Esophagus squamous epithelium (tissue), 5 donors: ENCODE measurements at regions not wholly inside any gene's neighbourhood (a gene's known extent, or its start where the extent isn't known, plus 50 kb on each side); places are given as distances from the start of the nearest gene placed in this dataset.
A peak's percentile ranks its signal among the peaks of the same experiment; 100 is the strongest.

ENCODE experiments used
- DNase-seq: peaks from one replicate; lab custom pipeline; 2025; lab: John Stamatoyannopoulos, UW
- H3K27ac ChIP-seq, 4 donors: fragments of 200-600 bp; sonication (generic); one replicate each; pipeline ENCODE4 v1.5.1; 2016 to 2019; ENCODE audit warnings: mild to moderate bottlenecking in 1 of 4
- H3K27me3 ChIP-seq, 4 donors: fragments of 200-600 bp; sonication (generic); 1 replicate in 3 of 4; 2 replicates in 1 of 4; pipeline versions ENCODE4 v1.5.1 to v1.6.0; 2017 to 2021; ENCODE audit warnings: antibody characterized with exemption in 1 of 4
- H3K36me3 ChIP-seq, 3 donors: fragments of 200-600 bp; sonication (generic); one replicate each; pipeline ENCODE4 v1.5.1; 2016 to 2019
- H3K4me1 ChIP-seq, 3 donors: fragments of 200-600 bp; sonication (generic); one replicate each; pipeline ENCODE4 v1.5.1; 2017 to 2019
- H3K4me3 ChIP-seq, 4 donors: fragments of 200-600 bp; sonication (generic); 1 replicate in 3 of 4; 2 replicates in 1 of 4; pipeline ENCODE4 v1.5.1; 2016 to 2019; ENCODE audit warnings: mild to moderate bottlenecking in 2 of 4, moderate library complexity in 1 of 4
- H3K9me3 ChIP-seq, 3 donors: fragments of 200-600 bp; sonication (generic); one replicate each; pipeline ENCODE4 v1.5.1; 2016 to 2019
- CTCF ChIP-seq, 6 experiments: fragments of 450-650 bp in 4 of 6; fragments of 200-600 bp in 2 of 6; sonication (generic) in 2 of 6; IDR thresholded peaks; one replicate each; pipeline ENCODE4 v1.5.1; 2016 to 2019; ENCODE audit warnings: antibody characterized with exemption in 6 of 6, mild to moderate bottlenecking in 4 of 6, moderate library complexity in 4 of 6
- POLR2A ChIP-seq, 4 donors: fragments of 450-650 bp; IDR thresholded peaks; one replicate each; pipeline ENCODE4 v1.6.1; 2017; ENCODE audit warnings: antibody characterized with exemption in 4 of 4, mild to moderate bottlenecking in 4 of 4, moderate library complexity in 3 of 4
- WGBS, 2 donors: methylation state at CpG; one replicate each; pipeline ENCODE4 v1.1.5; 2018; 5-methylcytosine and 5-hydroxymethylcytosine counted together
- intact Hi-C: fragments of 100-400 bp; cut with DNase I; formaldehyde crosslinking; loops from one replicate; pipeline ENCODE4 v1.15.0; 2022
- donor health status: DM: yes; HTN: yes; CAD: no.

GRCh38 chr10:100654782-100655325, 90.5 kb upstream of the PAX2 start:
- Histone ChIP-seq H3K9me3 (peaks cover 0 to 4% (median 0%) of the 10 kb centered on the region in 3 donors), H3K27me3 (peaks cover 23 to 94% (median 53%) of the 10 kb centered on the region in 4 donors), H3K4me1 (peaks cover 16 to 41% (median 27%) of the 10 kb centered on the region in 3 donors), H3K4me3 (peak overlapping the region in 2 of 4 donors; percentile 22 to 56), H3K27ac (no peak overlapping the region), H3K36me3 (no peaks in the 10 kb centered on the region)
- TF ChIP-seq POLR2A (IDR thresholded peaks at IDR 0.05) (no peak), CTCF (IDR thresholded peaks at IDR 0.05) (no peak)
- WGBS, 2 donors = 2 to 3% methylated on average over 16 to 19 of the region's 46 CpGs
- intact Hi-C loops = no loop called here
- DNase-seq = no peak

- DNase-seq = no peak
- no peaks in the 10 kb centered on the region for H3K36me3 ChIP-seq
- WGBS, 2 donors = 3 to 5% methylated on average over 16 to 17 of the region's 20 CpGs
- H3K27me3 ChIP-seq = peaks cover 23 to 94% (median 58%) of the 10 kb centered on the region in 4 donors
- intact Hi-C loops = no loop called here
- H3K9me3 ChIP-seq = peaks cover 0 to 4% (median 0%) of the 10 kb centered on the region in 3 donors
- H3K4me3 ChIP-seq = peak overlapping the region in 2 of 4 donors; percentile 22 to 56
- H3K27ac ChIP-seq = no peak overlapping the region
- TF ChIP-seq CTCF (IDR thresholded peaks at IDR 0.05) (no peak), POLR2A (IDR thresholded peaks at IDR 0.05) (no peak)
- H3K4me1 ChIP-seq = peaks cover 16 to 41% (median 27%) of the 10 kb centered on the region in 3 donors
Measured at GRCh38 chr10:100655326-100655759, 90.0 kb upstream of the PAX2 start.

- Histone ChIP-seq H3K4me3 (peak overlapping the region in 2 of 4 donors; percentile 4 to 56), H3K4me1 (peaks cover 16 to 41% (median 27%) of the 10 kb centered on the region in 3 donors), H3K9me3 (peaks cover 0 to 4% (median 0%) of the 10 kb centered on the region in 3 donors), H3K27me3 (peaks cover 23 to 94% (median 62%) of the 10 kb centered on the region in 4 donors), H3K36me3 (no peaks in the 10 kb centered on the region), H3K27ac (no peak overlapping the region)
- WGBS, 2 donors = 2 to 7% methylated on average over 22 to 31 of the region's 45 CpGs
- TF ChIP-seq CTCF (IDR thresholded peaks at IDR 0.05) = no peak
- TF ChIP-seq POLR2A (IDR thresholded peaks at IDR 0.05) = no peak
- intact Hi-C loops = no loop called here
- no peak for DNase-seq
Measured at GRCh38 chr10:100655760-100656421, 89.5 kb upstream of the PAX2 start.

GRCh38 chr10:100656454-100656853, 88.9 kb upstream of the PAX2 start:
- peaks cover 23 to 97% (median 63%) of the 10 kb centered on the region in 4 donors for H3K27me3 ChIP-seq
- H3K9me3 ChIP-seq = peaks cover 0 to 4% (median 0%) of the 10 kb centered on the region in 3 donors
- intact Hi-C loops = no loop called here
- peaks cover 16 to 41% (median 27%) of the 10 kb centered on the region in 3 donors for H3K4me1 ChIP-seq
- TF ChIP-seq POLR2A (IDR thresholded peaks at IDR 0.05) = no peak
- no peak for TF ChIP-seq CTCF (IDR thresholded peaks at IDR 0.05)
- no peaks in the 10 kb centered on the region for H3K36me3 ChIP-seq
- WGBS, 2 donors = no CpG with 5 or more reads among the region's 34 CpGs
- H3K27ac ChIP-seq = no peak overlapping the region
- DNase-seq = no peak
- peak overlapping the region in 2 of 4 donors; percentile 4 to 39 for H3K4me3 ChIP-seq

- peaks cover 16 to 41% (median 27%) of the 10 kb centered on the region in 3 donors for H3K4me1 ChIP-seq
- intact Hi-C loops = no loop called here
- no peaks in the 10 kb centered on the region for H3K36me3 ChIP-seq
- WGBS, 2 donors = 46 to 50% methylated on average over 1 of the region's 1 CpG
- no peak overlapping the region for H3K4me3 ChIP-seq
- no peak overlapping the region for H3K27ac ChIP-seq
- no peak for TF ChIP-seq POLR2A (IDR thresholded peaks at IDR 0.05)
- peaks cover 0 to 4% (median 0%) of the 10 kb centered on the region in 3 donors for H3K9me3 ChIP-seq
- H3K27me3 ChIP-seq = peaks cover 23 to 100% (median 54%) of the 10 kb centered on the region in 4 donors
- no peak for DNase-seq
Measured at GRCh38 chr10:100658269-100658668, 87.1 kb upstream of the PAX2 start.
